Transverse colon (tissue), 4 donors: ENCODE measurements at regions not wholly inside any gene's neighbourhood (a gene's known extent, or its start where the extent isn't known, plus 50 kb on each side); places are given as distances from the start of the nearest gene placed in this dataset.
"Not testable (repeated sequence)": the region's sequence is repeated elsewhere in the genome, so short reads cannot be mapped to it uniquely, and the experiment has no call there.

Experiments
- DNase-seq: peaks from one replicate; pipeline ENCODE4 v3.0.0-alpha.2; 2019
- H3K27ac ChIP-seq, 4 donors: fragments of 200-600 bp; sonication (generic); 2 replicates each; pipeline ENCODE4 v1.5.1; 2016 to 2018; ENCODE audit warnings: inconsistent platforms in 4 of 4
- H3K27me3 ChIP-seq: fragments of 200-600 bp; sonication (generic); 2 replicates; pipeline ENCODE4 v1.5.1; 2017; ENCODE audit warnings: inconsistent platforms
- H3K36me3 ChIP-seq, 4 donors: fragments of 200-600 bp; sonication (generic); 2 replicates each; pipeline ENCODE4 v1.5.1; 2017 to 2019; ENCODE audit warnings: inconsistent platforms in 4 of 4
- H3K4me1 ChIP-seq, 4 donors: fragments of 200-600 bp; sonication (generic); 2 replicates each; pipeline ENCODE4 v1.5.1; 2017 to 2020; ENCODE audit warnings: inconsistent platforms in 4 of 4
- H3K4me3 ChIP-seq, 4 donors: fragments of 200-600 bp; sonication (generic); 1 replicate in 1 of 4; 2 replicates in 3 of 4; pipeline versions ENCODE4 v1.5.1 to v1.6.1; 2017 to 2019; ENCODE audit warnings: inconsistent platforms in 4 of 4
- H3K9me3 ChIP-seq, 2 donors: fragments of 200-600 bp; sonication (generic); 2 replicates each; pipeline ENCODE4 v1.5.1; 2017 to 2019; ENCODE audit warnings: inconsistent platforms in 2 of 2
- CTCF ChIP-seq, 5 experiments: fragments of 200-600 bp in 3 of 5; fragments of 450-650 bp in 2 of 5; sonication (generic) in 3 of 5; IDR thresholded peaks; 1 replicate in 2 of 5; 2 replicates in 3 of 5; pipeline ENCODE4 v1.5.1; 2016 to 2017; ENCODE audit warnings: antibody characterized with exemption in 5 of 5, inconsistent platforms in 3 of 5, mild to moderate bottlenecking in 2 of 5, moderate library complexity in 1 of 5
- EP300 ChIP-seq: sonication (generic); formaldehyde crosslinking; IDR thresholded peaks from one replicate; pipeline ENCODE4 v1.6.1; 2017; ENCODE audit warnings: antibody characterized with exemption, low read depth
- POLR2A ChIP-seq: fragments of 450-650 bp; IDR thresholded peaks from one replicate; pipeline ENCODE4 v1.6.1; 2016; ENCODE audit warnings: antibody characterized with exemption, mild to moderate bottlenecking, moderate library complexity
- POLR2AphosphoS5 ChIP-seq, 3 donors: sonication (generic); formaldehyde crosslinking; IDR thresholded peaks; one replicate each; pipeline ENCODE4 v1.6.1; 2016; ENCODE audit warnings: antibody characterized with exemption in 3 of 3
- WGBS, 2 donors: methylation state at CpG; one replicate each; pipeline ENCODE4 v1.1.5; 2018; ENCODE audit warnings: low coverage in 1 of 2; 5-methylcytosine and 5-hydroxymethylcytosine counted together
- in situ Hi-C, 4 donors: fragments of 200-750 bp; cut with MboI; loops; one replicate each; pipeline versions ENCODE4 v1.15.0 to v1.15.1; 2017; ENCODE audit warnings: low sequenced_read_pairs in 3 of 4, low pct_ligation_motif_present in 1 of 4, low pct_unique_long_range_greater_than_20kb in 1 of 4
- intact Hi-C: fragments of 100-400 bp; cut with DNase I; formaldehyde crosslinking; loops from one replicate; pipeline ENCODE4 v1.15.1; 2023; ENCODE audit warnings: low total_unique reads

DNA sequence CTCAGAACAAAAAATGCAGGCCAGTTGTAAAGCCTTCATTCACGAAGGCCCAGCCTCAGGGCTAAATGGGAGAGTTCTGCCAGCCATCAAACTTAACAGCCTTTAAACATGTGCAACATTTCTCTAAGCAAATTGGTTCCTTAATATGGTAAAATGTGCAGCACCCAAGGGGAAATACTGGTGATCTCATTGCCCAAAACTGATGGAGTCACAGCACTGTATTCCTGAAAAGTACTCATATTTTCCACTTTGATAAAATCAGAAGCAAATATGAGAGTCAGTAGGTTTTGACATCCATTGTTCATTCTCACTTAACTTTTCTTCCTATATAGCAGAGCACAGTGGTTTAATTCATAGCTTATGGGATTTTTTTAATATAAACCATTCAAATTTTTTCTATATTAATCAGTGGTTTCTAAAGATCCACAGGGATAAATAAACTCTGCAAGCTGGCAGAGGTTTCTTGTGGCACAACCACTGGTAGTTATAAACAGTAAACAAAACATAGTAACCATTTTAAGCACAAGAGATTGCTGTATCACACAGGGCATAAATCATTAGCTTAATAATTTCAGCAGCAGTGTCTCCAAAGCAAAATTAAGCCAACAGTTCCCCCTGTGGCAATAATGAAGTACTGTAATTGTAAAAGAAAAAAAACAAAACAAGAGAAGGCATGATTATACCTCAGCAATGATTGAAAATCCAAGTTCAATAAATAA is 106.9 kb upstream of the LYPLAL1 start:
- Histone ChIP-seq H3K4me1 (peaks cover 0 to 7% (median 0%) of the 10 kb centered on the region in 4 donors), H3K9me3 (no peaks in the 10 kb centered on the region), H3K36me3 (no peaks in the 10 kb centered on the region), H3K27ac (no peak overlapping the region), H3K4me3 (no peak overlapping the region), H3K27me3 (no peaks in the 10 kb centered on the region)
- 42% methylated on average over 1 of the region's 1 CpG; no CpG with 5 or more reads in 1 of the 2 donors for WGBS, 2 donors
- in situ Hi-C loops (no loop called here), intact Hi-C loops (no loop called here)
- TF ChIP-seq CTCF (IDR thresholded peaks at IDR 0.05) = peak in 3 of 5 experiments; percentile 21 to 40 (median 27)
- TF ChIP-seq POLR2AphosphoS5 (IDR thresholded peaks at IDR 0.05) = no peak
- TF ChIP-seq EP300 = no peak
- TF ChIP-seq POLR2A = no peak
- DNase-seq = no peak

DNA sequence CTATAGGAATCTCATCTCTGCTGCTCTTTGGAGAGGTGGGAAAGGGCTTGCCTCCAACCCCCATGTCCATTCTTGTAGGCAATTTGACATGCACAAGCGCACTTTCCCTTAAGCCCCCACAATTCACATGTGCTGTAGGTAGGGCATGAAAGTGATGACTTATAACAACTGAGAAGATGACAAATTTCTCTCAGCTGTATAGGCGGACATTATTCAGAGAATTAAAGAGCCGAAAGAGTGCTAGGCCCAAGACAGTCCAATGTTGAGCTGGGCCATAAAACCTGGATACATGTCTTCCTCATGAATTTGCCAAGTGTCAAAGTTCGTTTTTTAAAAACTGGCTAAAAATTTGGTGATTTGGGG is 106.3 kb upstream of the LYPLAL1 start:
- 80 to 84% methylated on average over 3 to 4 of the region's 4 CpGs for WGBS, 2 donors
- no peak overlapping the region for H3K27ac ChIP-seq
- no peak overlapping the region for H3K4me3 ChIP-seq
- TF ChIP-seq POLR2A (no peak), CTCF (IDR thresholded peaks at IDR 0.05) (no peak), POLR2AphosphoS5 (IDR thresholded peaks at IDR 0.05) (no peak), EP300 (no peak)
- no peak for DNase-seq
- H3K36me3 ChIP-seq = no peaks in the 10 kb centered on the region
- H3K9me3 ChIP-seq = no peaks in the 10 kb centered on the region
- H3K27me3 ChIP-seq = no peaks in the 10 kb centered on the region
- in situ Hi-C loops (no loop called here), intact Hi-C loops (no loop called here)
- peaks cover 0 to 7% (median 0%) of the 10 kb centered on the region in 4 donors for H3K4me1 ChIP-seq

DNA sequence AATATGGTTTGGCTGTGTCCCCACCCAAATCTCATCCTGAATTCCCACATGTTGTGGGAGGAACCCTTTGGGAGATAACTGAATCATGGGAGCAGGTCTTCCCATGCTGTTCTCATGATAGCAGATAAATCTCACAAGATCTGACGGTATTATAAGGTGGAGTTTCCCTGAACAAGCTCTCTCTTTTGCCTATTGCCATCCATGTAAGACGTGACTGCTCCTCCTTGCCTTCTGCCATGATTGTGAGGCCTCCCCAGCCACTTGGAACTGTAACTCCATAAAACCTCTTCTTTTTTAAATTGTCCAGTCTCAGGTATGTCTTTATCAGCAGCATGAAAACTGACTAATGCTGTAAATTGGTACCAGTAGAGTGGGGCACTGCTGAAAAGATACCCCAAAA is 103.3 kb upstream of the LYPLAL1 start:
- in situ Hi-C loops, H3K36me3 ChIP-seq, H3K27ac ChIP-seq, DNase-seq, H3K9me3 ChIP-seq, intact Hi-C loops, H3K4me1 ChIP-seq, H3K4me3 ChIP-seq, H3K27me3 ChIP-seq: not testable (repeated sequence)
- WGBS, 2 donors = 82% methylated on average over 2 of the region's 2 CpGs; no CpG with 5 or more reads in 1 of the 2 donors

GRCh38 chr1:219071209-219071608 is 102.5 kb upstream of the LYPLAL1 start:
- in situ Hi-C loops = no loop called here
- WGBS, 2 donors = 83 to 90% methylated on average over 2 to 4 of the region's 4 CpGs
- intact Hi-C loops = no loop called here
- Histone ChIP-seq H3K4me1 (peaks cover 0 to 7% (median 0%) of the 10 kb centered on the region in 4 donors), H3K27me3 (no peaks in the 10 kb centered on the region), H3K4me3 (no peak overlapping the region), H3K9me3 (no peaks in the 10 kb centered on the region), H3K36me3 (no peaks in the 10 kb centered on the region), H3K27ac (no peak overlapping the region)
- DNase-seq = no peak
- TF ChIP-seq CTCF (IDR thresholded peaks at IDR 0.05) (no peak), POLR2A (no peak), EP300 (no peak), POLR2AphosphoS5 (IDR thresholded peaks at IDR 0.05) (no peak)

DNA sequence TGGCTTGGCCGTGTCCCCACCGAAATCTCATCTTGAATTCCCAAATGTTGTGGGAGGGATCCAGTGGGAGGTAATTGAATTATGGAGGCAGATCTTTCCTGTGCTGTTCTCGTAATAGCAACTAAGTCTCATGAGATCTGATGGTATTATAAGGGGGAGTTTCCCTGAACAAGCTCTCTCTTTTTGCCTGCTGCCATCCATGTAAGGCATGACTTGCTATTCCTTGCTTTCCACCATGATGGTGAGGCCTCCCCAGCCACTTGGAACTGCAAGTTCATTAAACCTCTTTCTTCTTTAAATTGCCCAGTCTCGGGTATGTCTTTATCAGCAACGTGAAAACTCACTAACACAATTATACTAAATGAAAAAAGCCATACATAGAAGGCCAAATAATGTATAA is 101.3 kb upstream of the LYPLAL1 start:
- Histone ChIP-seq H3K4me3 (no peak overlapping the region), H3K27ac (no peak overlapping the region), H3K36me3 (no peaks in the 10 kb centered on the region), H3K27me3 (no peaks in the 10 kb centered on the region), H3K4me1 (peaks cover 0 to under 1% (median 0%) of the 10 kb centered on the region in 4 donors), H3K9me3 (no peaks in the 10 kb centered on the region)
- intact Hi-C loops = no loop called here
- 71 to 84% methylated on average over 5 of the region's 5 CpGs for WGBS, 2 donors
- in situ Hi-C loops = no loop called here
- TF ChIP-seq CTCF (IDR thresholded peaks at IDR 0.05) (no peak), POLR2AphosphoS5 (IDR thresholded peaks at IDR 0.05) (no peak), EP300 (no peak), POLR2A (no peak)
- DNase-seq = no peak
